NCI-H1105 treated with DMSO at 0.1 percent for 48 hours (cell line): ENCODE measurements at regions not wholly inside any gene's neighbourhood (a gene's known extent, or its start where the extent isn't known, plus 50 kb on each side); places are given as distances from the start of the nearest gene placed in this dataset.
A peak's percentile ranks its signal among the peaks of the same experiment; 100 is the strongest.
"Not testable (repeated sequence)": the region's sequence is repeated elsewhere in the genome, so short reads cannot be mapped to it uniquely, and the experiment has no call there.

Experiments used
- DNase-seq: peaks from one replicate; lab custom pipeline; 2025; lab: John Stamatoyannopoulos, UW

GRCh38 chr20:58579819-58580473, 64.7 kb upstream of the APCDD1L start:
- DNase-seq: no peak

- DNase-seq: no peak
These were observed 64.0 kb upstream of the APCDD1L start for GRCh38 chr20:58579069-58579818.

DNA sequence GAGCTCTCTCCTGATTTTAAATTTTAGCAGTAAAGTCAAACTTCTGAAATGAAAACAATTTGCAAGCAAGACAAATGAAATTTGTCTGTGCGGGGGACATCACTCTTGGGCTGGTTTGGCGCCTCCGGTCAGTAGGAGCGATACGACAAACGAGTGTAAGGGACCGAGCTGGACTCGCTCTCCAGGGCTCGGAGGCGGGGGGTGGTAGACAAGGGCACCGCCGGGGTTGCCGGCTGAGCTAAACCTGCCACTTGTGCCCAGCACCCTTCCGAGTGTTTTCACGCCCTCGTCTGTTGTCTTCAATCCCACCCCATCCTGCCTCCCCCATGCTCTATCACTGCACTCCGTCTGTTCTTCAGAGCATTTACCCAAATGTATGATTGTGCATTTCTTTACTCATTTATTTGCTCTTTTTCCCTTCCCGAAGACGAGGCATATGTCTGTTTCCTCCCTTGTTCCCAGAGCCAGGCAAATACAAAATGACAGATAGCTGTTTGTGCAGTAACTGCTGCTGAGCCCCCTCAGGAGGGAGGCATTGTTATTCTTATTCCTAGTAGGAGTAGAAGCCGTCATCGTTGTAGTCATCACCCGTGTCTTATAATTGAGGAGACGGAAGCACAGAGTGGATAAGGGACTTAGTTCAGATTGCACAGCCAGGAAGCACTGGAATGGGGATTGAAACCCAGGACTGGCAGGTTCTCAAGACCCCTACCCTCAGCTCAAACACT, 62.8 kb upstream of the APCDD1L start:
- DNase-seq: no peak

- DNase-seq: no peak
These were observed 62.1 kb upstream of the APCDD1L start for GRCh38 chr20:58577139-58577806.

- DNase-seq: peak; percentile 82
These were observed 61.4 kb upstream of the APCDD1L start for GRCh38 chr20:58576603-58576970.

- no peak for DNase-seq
These were observed 60.8 kb upstream of the APCDD1L start for GRCh38 chr20:58575776-58576602.

- no peak for DNase-seq
These were observed 59.3 kb upstream of the APCDD1L start for GRCh38 chr20:58574469-58574868.

DNA sequence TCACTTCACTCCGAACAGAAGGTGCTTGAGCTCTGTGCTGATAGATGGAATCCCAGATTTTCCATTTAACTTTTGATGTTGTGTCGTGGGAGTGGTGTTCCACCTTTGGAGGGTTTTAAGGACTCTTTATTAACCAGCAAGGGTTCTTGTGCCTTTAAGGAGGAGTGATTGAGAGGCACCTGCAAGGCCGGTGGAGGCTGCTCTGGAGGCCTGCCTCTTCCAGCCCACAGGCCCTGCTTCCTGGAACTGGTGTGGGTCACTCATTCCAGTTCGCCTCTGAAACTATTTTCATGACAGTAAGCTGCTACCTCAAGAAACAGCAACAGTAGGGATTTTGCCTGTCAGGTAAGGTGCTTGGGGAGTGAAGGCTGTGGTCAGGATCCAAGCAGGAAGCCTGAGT, 58.8 kb upstream of the APCDD1L start:
- no peak for DNase-seq

DNA sequence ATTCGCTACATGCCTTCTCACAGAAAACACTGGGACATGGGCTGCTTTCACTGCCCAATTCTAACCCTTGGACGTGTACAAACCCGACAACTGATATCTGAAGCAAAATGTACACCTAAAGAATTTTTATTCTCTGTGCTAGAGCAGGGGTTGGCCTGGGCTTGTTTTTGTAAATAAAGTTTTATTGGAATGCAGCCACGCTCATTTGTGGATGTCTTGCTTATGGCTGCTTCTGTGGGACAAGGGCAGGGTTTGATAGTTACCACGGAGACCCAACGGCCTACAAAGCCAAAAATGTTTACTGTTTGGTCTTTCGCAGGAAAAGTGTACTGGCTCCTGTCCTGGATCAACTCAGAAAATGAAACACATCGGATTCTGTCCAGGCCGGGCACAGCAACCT, 58.1 kb upstream of the APCDD1L start:
- DNase-seq: no peak

- not testable (repeated sequence) for DNase-seq
These were observed 57.2 kb upstream of the APCDD1L start for GRCh38 chr20:58572428-58572763.

- DNase-seq: no peak
These were observed 56.7 kb upstream of the APCDD1L start for GRCh38 chr20:58571693-58572427.

DNA sequence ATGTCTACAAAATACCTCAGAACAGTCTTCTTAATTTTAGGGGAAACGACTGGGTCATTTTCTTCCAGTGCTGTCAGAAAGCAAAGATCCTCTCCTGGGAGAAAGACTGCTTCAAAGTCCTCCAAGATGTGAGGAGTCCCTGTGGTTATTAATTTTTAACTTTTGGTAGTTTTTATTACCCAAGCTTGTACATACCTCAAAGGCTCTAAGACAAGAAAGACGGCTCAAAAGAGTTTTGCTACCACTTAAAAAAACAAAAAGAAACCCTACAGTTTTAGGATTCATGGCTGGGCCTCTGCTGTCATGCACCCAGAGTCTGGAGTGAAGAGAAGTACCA, 56.1 kb upstream of the APCDD1L start:
- DNase-seq: no peak

DNA sequence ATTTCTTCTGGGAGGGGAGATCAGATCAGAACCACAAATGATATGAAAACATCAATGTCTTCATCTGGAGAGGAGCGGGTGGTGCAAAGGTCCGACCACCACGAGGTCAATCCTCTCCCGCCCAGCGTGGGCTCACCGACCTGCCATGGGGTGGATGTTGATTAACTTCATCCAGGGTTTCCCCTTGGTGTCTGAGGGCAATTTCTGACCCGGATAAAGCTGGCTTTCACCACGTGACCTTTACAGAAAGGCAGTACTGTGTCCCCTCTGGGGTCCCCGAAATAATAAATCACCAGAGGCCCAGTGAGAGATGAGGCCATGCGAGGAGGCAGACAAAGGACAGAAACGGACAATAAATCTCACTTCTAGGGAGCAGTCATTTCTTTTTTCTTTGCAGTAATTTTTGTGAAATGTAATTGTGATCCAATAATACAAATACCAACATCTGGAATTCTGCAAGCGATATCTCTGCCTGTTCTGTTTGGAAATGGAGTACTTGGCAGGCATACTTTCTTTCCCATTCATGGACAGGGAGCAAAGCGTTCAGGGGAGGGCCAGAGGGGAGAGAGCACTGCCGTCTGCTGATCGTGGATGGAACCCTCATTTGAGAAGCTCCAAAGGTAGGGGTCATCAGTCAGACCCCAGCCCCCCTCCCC, 55.1 kb upstream of the APCDD1L start:
- no peak for DNase-seq

GRCh38 chr20:58569241-58570125, 54.3 kb upstream of the APCDD1L start:
- no peak for DNase-seq

- no peak for DNase-seq
These were observed 53.5 kb upstream of the APCDD1L start for GRCh38 chr20:58568483-58569240.

DNA sequence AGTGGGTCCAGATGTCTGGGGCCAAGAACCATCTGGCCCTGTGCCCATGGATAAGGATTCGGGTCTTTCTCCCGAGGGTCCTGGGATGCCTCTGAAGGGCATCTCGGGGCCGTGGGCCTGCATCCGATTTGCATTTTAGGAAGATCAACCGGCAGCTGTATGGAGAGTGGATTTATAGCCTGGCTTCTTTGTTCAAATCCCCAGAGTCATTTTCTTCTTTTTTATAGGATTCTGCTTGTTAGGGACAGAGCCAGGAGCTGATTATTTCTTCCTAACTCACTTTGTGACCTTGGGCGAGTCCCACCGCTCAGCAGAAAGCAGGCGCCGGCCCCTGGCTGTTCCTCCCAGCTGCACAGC, 52.9 kb upstream of the APCDD1L start:
- no peak for DNase-seq

DNA sequence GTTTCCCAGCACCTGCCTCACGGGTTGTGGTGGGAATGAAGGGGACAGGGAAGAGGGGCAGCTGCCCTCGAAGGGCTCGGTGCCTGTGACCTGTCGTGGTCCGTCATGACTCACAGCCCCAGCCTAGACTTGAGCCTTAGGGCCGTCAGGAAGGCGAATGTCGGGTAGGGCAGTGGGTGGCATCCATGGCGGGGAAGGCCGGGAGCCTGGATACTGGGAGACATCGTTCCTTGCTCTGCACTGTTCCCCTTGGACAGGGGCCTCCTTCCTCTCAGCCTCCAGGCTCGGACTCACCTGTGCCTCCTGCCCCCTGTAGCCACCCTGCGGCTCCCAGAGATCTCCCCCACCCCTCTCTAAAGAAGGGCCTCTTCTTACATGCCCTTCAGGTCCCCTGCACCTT, 52.2 kb upstream of the APCDD1L start:
- DNase-seq: no peak

DNA sequence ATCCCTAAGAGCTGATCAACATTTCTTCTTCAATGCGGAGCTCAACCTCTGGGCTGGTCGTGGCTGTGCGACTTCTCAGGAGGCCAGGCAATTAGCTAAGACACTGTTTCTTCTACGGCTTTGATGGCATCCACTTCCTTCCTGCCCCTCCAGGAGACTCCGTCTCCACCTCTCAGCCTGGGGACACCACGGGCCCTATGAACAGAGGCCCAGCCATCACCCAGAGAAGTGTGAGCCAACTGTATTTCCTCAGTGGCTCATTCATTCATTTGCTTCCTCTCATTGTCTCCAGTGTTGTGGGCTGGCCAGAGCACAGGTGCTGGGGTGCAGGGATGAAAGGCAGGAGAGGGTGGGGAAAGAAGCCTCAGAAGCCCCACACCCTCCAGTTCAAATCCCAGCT, 51.8 kb upstream of the APCDD1L start:
- no peak for DNase-seq
